Left lung (tissue), 4 donors: ENCODE measurements at regions not wholly inside any gene's neighbourhood (a gene's known extent, or its start where the extent isn't known, plus 50 kb on each side); places are given as distances from the start of the nearest gene placed in this dataset.

Experiments
- ATAC-seq: fragments of 200-7000 bp; cut with Tn5 transposase; one replicate; pipeline ENCODE4 v1.9.1; 2020; ENCODE audit warnings: moderate library complexity
- DNase-seq, 4 donors: peaks; one replicate each; pipeline ENCODE4 v3.0.0-alpha.2; 2013 to 2020
- H3K27ac ChIP-seq, 2 donors: fragments of 200-600 bp; sonication (generic) in 1 of 2; one replicate each; pipeline versions ENCODE4 v1.5.0 to v1.8.0; 2020 to 2021
- H3K27me3 ChIP-seq, 2 donors: fragments of 200-600 bp; sonication (generic) in 1 of 2; one replicate each; pipeline versions ENCODE4 v1.5.0 to v1.8.0; 2020 to 2021
- H3K36me3 ChIP-seq, 2 donors: fragments of 200-600 bp; sonication (generic) in 1 of 2; one replicate each; pipeline versions ENCODE4 v1.5.0 to v1.8.0; 2020 to 2021
- H3K4me1 ChIP-seq, 2 donors: fragments of 200-600 bp; one replicate each; pipeline ENCODE4 v1.8.0; 2021
- H3K4me3 ChIP-seq, 2 donors: fragments of 200-600 bp; sonication (generic) in 1 of 2; one replicate each; pipeline versions ENCODE4 v1.5.0 to v1.8.0; 2020 to 2021; ENCODE audit warnings: mild to moderate bottlenecking in 1 of 2
- H3K9me3 ChIP-seq, 2 donors: fragments of 200-600 bp; sonication (generic) in 1 of 2; one replicate each; pipeline versions ENCODE4 v1.5.0 to v1.8.0; 2020 to 2021
- CTCF ChIP-seq, 2 donors: fragments of 200-600 bp; sonication (generic) in 1 of 2; IDR thresholded peaks; one replicate each; pipeline versions ENCODE4 v1.5.0 to v1.8.0; 2021; ENCODE audit warnings: antibody characterized with exemption in 2 of 2
- intact Hi-C, 2 donors: fragments of 100-400 bp; cut with DNase I; formaldehyde crosslinking; loops; one replicate each; pipeline versions ENCODE4 v1.11.2 to v1.14.2; 2022
- donor health status: DM: no; HTN: yes; CAD: no.
- donor health status: DM: no; HTN: no; CAD: no.

- no peaks in the 10 kb centered on the region for H3K9me3 ChIP-seq
- TF ChIP-seq CTCF (IDR thresholded peaks at IDR 0.05) = no peak
These were observed 160.0 kb upstream of the GCFC2 start for GRCh38 chr2:75870651-75871137.

GRCh38 chr2:75870133-75870532 is 159.4 kb upstream of the GCFC2 start:
- intact Hi-C loops = no loop called here
- TF ChIP-seq CTCF (IDR thresholded peaks at IDR 0.05) = no peak
- no peaks in the 10 kb centered on the region for H3K4me1 ChIP-seq
- no peaks in the 10 kb centered on the region for H3K9me3 ChIP-seq
- ATAC-seq (no peak), DNase-seq (no peak)
- no peaks in the 10 kb centered on the region for H3K27me3 ChIP-seq
- H3K36me3 ChIP-seq = no peaks in the 10 kb centered on the region
- no peak overlapping the region for H3K4me3 ChIP-seq
- no peak overlapping the region for H3K27ac ChIP-seq

More at GRCh38 chr2:75870651-75871137, 160.0 kb upstream of the GCFC2 start:
- intact Hi-C loops = no loop called here
- Histone ChIP-seq H3K27ac (no peak overlapping the region), H3K4me3 (no peak overlapping the region), H3K36me3 (no peaks in the 10 kb centered on the region), H3K4me1 (no peaks in the 10 kb centered on the region), H3K27me3 (no peaks in the 10 kb centered on the region)
- no peak for ATAC-seq
- no peak for DNase-seq

GRCh38 chr2:75865702-75866101 is 155.0 kb upstream of the GCFC2 start:
- no peaks in the 10 kb centered on the region for H3K36me3 ChIP-seq
- intact Hi-C loops = no loop called here
- TF ChIP-seq CTCF (IDR thresholded peaks at IDR 0.05) = no peak
- DNase-seq (no peak), ATAC-seq (no peak)
- no peaks in the 10 kb centered on the region for H3K9me3 ChIP-seq
- no peak overlapping the region for H3K27ac ChIP-seq
- H3K4me1 ChIP-seq = no peaks in the 10 kb centered on the region
- no peak overlapping the region for H3K4me3 ChIP-seq
- H3K27me3 ChIP-seq = no peaks in the 10 kb centered on the region

GRCh38 chr2:75865083-75865482 is 154.4 kb upstream of the GCFC2 start:
- Histone ChIP-seq H3K9me3 (no peaks in the 10 kb centered on the region), H3K27ac (no peak overlapping the region), H3K27me3 (no peaks in the 10 kb centered on the region), H3K4me1 (no peaks in the 10 kb centered on the region), H3K36me3 (no peaks in the 10 kb centered on the region), H3K4me3 (no peak overlapping the region)
- intact Hi-C loops = no loop called here
- TF ChIP-seq CTCF (IDR thresholded peaks at IDR 0.05) = no peak
- ATAC-seq (no peak), DNase-seq (no peak)

- no peak for DNase-seq
- no peak for TF ChIP-seq CTCF (IDR thresholded peaks at IDR 0.05)
- Histone ChIP-seq H3K27ac (no peak overlapping the region), H3K4me1 (no peaks in the 10 kb centered on the region), H3K9me3 (no peaks in the 10 kb centered on the region), H3K4me3 (no peak overlapping the region), H3K36me3 (no peaks in the 10 kb centered on the region), H3K27me3 (no peaks in the 10 kb centered on the region)
- no peak for ATAC-seq
- intact Hi-C loops = no loop called here
These were observed 151.8 kb upstream of the GCFC2 start for GRCh38 chr2:75862547-75862946.
